NCI-H524 (cell line): ENCODE measurements at regions not wholly inside any gene's neighbourhood (a gene's known extent, or its start where the extent isn't known, plus 50 kb on each side); places are given as distances from the start of the nearest gene placed in this dataset.

ENCODE experiments used
- DNase-seq, 2 experiments: peaks; one replicate each; lab custom pipeline; 2025; lab: John Stamatoyannopoulos, UW

GRCh38 chr10:113292086-113292485 is 260.8 kb upstream of the HABP2 start:
- no peak for DNase-seq

DNA sequence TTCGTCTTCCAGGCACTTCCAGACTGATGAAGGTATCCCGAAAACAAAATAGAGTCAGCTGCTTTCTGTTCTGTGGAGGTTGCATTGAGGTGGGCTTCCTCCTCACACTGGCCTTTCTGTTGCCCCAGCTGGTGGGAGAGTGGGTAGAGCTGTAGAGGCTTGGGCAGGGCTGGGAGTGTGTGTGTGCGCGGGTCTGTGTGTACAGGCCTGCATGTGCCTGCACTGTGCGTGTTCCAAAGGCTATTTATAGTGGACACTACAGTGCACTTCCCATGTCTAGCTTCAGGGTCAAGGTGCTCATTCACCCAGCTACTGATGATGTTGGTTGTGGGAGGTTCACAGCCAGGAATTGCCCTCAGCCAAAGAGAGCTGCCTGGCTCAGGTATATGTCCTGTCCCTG is 260.1 kb upstream of the HABP2 start:
- DNase-seq = no peak

DNA sequence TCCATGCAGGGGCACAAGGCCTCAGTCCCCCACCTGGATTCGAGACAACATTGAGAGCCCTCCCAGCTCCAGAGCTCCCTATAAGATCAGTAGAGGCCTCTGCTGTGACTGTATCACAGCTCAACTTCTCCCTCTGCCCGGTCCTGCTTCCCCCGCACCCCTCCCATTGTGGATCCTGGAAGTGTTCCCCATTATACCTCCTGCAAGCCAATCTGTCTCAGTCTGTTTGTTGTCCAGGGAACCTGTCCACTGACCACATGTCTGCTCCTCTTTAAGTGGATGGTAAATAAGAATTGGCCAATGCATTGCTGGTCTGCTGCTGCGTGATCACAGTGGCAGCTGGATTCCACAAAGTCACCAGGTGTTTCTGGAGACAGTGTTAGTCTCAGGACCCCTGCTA is 259.7 kb upstream of the HABP2 start:
- no peak for DNase-seq

GRCh38 chr10:113294868-113295267 is 258.0 kb upstream of the HABP2 start:
- no peak for DNase-seq

- DNase-seq = no peak
Observed at GRCh38 chr10:113297226-113297625, 255.6 kb upstream of the HABP2 start.

DNA sequence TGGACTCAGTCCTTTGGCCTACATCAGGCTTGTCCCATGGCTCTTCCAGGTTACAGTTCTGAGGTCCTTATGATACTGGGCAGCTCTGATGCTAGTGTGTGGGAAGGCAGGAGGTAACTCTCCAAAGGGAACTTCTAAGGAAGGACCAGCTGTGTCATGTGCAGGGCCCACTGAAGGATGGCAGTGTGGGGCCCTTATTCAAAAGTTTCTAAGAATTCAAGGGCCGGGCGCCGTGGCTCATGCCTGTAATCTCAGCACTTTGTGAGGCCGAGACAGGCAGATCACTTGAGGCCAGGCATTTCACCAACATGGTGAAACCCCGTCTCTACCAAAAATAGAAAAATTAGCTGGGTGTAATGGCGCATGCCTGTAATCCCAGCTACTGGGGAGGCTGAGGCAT is 254.2 kb upstream of the HABP2 start:
- DNase-seq = no peak

DNA sequence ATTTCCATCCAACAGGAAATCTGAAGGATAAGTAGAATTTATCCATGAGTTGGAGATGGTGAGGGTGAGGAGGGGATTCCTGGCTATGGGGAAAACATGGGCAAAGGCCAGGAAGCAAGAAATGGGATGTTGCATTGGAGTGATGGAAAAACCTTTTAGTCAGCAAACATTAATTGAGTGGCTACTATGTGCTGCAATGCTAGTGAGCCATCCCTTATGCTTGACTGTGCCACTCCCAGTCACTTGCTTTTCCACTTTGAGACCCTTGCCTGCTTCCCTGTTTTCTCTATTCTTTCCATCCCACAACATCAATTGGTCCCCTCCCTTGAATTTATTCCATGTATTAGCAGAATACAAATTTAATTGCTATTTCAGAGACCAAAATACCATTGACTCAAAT is 252.7 kb upstream of the HABP2 start:
- no peak for DNase-seq

DNA sequence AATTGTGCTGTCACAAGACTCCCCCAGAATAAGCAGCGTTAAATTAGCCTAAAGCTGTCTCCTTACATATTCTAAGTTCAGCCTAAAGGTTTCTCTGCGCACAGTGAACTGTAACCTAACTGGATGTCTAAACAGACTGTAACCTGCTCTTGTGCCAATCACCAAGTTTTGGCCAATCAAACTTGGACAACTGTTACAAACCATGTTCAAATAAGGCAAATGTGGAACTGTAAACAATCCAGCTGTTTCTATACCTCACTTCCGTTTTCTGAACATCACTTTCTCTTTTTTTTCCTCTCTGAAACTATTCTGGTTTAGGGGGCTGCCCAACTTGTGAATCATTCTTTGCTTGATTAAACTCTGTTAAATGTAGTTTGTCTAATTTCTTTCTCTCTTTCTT is 252.2 kb upstream of the HABP2 start:
- DNase-seq = no peak

DNA sequence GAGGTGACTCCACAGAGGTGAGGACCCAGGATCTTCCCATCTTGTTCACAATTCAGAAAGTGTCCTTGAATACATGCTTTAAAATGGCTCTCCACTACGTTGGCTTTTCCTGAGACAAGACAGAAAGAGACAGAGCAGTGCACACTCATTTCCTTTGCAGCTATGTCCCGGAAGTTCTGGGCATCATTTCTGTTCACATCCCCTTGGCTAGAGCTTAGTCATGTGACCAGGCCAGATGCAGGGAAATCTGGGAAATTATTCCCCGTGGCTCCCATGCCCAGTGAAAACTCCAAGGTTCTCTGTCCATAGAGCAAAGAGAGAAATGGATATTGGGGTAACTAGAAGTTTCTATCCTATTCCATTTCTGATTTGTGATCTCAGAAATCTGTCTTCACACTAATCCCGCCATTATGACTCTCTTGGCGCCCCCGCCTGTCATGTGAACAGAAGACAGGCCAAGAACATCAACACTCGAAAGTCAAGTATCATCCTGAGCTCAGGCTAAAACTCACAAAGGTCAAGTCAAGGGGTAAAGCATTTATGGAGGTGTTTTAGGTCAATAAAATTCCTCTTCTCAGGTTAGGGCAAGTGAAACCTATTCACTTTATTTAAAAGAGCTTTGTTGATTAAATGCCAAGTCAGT is 251.4 kb upstream of the HABP2 start:
- no peak for DNase-seq

DNA sequence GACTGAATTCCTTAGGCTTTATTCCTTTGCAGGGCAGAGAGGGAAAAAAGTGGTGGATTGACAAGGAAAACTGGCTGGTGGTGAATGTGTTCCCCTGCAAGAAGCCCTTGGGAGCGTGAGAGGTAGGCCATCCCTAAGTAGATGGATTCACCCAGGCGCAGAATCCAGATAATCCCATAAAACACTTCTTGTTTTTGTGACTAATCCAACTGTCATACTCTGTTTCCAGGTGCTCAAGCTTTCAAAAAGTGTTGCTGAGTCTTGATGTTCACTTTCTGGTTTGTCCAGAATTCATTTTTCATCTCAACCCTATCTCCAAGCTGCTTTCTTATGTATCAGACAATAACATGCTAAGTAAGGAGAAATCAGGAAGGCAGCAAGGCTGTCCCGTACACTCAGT is 250.8 kb upstream of the HABP2 start:
- DNase-seq = no peak

DNA sequence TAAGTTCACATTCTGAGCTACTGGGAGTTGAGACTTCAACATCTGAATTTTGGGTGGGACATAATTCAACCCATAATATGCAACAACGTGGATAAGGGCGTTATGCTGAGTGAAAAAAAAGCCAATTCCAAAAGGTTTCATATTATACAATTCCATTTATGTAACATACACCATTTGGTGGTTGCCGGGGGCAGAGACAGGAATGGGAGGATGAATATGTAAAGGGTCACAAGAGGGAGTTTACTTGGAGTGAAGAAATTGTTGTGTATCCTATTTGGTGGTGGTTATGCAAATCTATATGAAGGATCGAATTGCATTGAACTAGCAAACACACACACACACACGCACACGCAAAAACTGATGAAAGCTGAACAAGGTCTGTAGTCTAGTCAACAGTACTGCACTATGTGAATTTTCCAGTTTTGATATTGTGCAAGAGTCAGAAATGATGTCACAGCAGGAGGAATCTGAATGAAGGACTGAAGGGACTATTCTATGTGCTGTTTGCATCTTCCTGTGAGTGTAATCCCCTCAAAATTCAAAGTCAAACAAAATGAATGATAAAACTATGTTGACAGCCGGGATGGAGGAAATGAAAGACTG is 249.2 kb upstream of the HABP2 start:
- DNase-seq = no peak

- no peak for DNase-seq
Observed at GRCh38 chr10:113304726-113305125, 248.1 kb upstream of the HABP2 start.

DNA sequence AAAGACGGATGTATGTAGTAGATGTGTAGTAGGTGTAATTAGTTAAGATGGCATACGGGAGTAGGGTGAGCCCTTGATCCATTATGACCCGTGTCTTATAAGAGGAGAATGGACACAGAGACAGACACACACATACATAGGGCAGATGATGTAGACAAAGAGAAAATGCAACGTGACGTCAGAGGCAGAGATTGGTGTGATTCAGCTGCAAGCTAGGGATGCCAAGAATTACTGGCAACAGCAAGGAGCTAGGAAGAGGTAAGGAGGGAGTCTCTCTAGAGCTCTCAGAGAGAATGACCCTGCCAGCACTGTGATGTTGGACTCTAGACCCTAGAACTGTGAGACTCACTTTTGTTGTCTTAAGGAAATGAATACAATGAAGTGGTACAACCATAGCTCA is 247.0 kb upstream of the HABP2 start:
- DNase-seq = no peak

- no peak for DNase-seq
Observed at GRCh38 chr10:113309791-113310190, 243.1 kb upstream of the HABP2 start.

- no peak for DNase-seq
Observed at GRCh38 chr10:113310347-113310746, 242.5 kb upstream of the HABP2 start.

GRCh38 chr10:113313048-113313602 is 239.7 kb upstream of the HABP2 start:
- no peak for DNase-seq

GRCh38 chr10:113313722-113314121 is 239.1 kb upstream of the HABP2 start:
- no peak for DNase-seq

GRCh38 chr10:113316506-113316905 is 236.3 kb upstream of the HABP2 start:
- no peak for DNase-seq

- DNase-seq = no peak
Observed at GRCh38 chr10:113317489-113317888, 235.4 kb upstream of the HABP2 start.

GRCh38 chr10:113319479-113319878 is 233.4 kb upstream of the HABP2 start:
- no peak for DNase-seq

DNA sequence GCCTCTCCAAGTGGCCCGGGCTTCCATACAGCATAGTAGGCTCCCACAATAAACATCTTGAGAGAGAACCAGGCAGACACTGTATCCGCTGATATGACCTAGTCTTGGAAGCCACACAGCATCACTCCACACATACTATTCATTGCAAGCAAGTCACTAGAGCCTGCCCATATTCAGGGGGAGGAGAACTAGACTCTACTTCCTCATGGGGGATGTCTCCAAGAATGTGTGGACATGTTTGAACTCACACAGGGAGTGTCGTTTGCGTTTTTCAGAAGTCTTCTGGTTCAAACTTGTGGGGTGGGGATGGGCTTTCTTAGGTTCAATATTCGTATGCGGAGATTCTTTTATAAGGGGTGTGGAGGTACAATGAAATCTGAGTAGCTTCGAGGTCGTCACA is 232.6 kb upstream of the HABP2 start:
- DNase-seq = no peak

GRCh38 chr10:113320987-113321386 is 231.9 kb upstream of the HABP2 start:
- no peak for DNase-seq

- DNase-seq = no peak
Observed at GRCh38 chr10:113322843-113323242, 230.0 kb upstream of the HABP2 start.

DNA sequence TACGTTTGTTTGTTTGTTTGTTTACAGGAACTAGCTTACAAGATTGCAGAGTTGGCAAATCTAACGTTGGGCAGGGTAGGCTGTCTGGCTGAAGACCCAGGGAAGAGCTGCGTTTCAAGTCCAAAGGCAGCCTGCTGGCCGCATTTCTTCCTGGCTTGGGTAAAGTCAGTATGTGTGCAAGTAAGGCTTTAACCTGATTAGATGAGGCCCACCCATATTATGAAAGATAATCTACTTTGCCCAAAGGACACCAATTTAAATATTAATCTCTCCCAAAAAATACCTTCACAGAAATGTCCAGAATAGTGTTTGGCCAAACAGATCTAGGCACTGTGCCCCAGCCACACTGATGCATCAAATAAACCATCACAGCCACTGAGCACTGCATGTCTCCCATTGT is 228.9 kb upstream of the HABP2 start:
- no peak for DNase-seq
